Endothelial cell of umbilical vein (primary cell): ENCODE measurements at regions not wholly inside any gene's neighbourhood (a gene's known extent, or its start where the extent isn't known, plus 50 kb on each side); places are given as distances from the start of the nearest gene placed in this dataset.

Source experiments
- BruUV-seq: library from RNA; stranded (reverse); fragments of 400-500 nt; replicated peaks from 2 replicates; lab custom pipeline; 2021; lab: Mats Ljungman, UMichigan
- CTCF ChIA-PET: fragments of 300-600, 350-600 bp; sonication (Branson Sonifier 250); formaldehyde crosslinking; loops from one replicate; lab custom pipeline; 2021; ENCODE audit warnings: antibody characterized with exemption, inconsistent platforms; lab: Charles Lee
- POLR2A ChIA-PET: fragments of 300-600, 350-600 bp; sonication (Branson Sonifier 250); formaldehyde crosslinking; loops from one replicate; lab custom pipeline; 2021; ENCODE audit warnings: antibody characterized with exemption, inconsistent platforms; lab: Charles Lee
- DNase-seq: peaks from one replicate; pipeline ENCODE4 v3.0.0-alpha.2; 2011; ENCODE audit warnings: low read depth, low spot score
- FAIRE-seq: peaks from 2 replicates; lab custom pipeline; 2011; peaks lifted over from hg19 to GRCh38; lab: Jason Lieb, UNC
- H2AFZ ChIP-seq: 2 replicates; pipeline ENCODE4 v1.6.0; 2012; ENCODE audit warnings: low read depth, low read length, control low read depth, inconsistent platforms
- H3K27ac ChIP-seq: 2 replicates; pipeline ENCODE4 v1.5.1; 2011; ENCODE audit warnings: low read depth, mild to moderate bottlenecking, control low read depth, low read length, moderate library complexity; ENCODE audit not compliant: insufficient read depth
- H3K27me3 ChIP-seq, 2 experiments: 2 replicates each; pipeline versions ENCODE4 v1.6.0 to v1.6.1; 2011; ENCODE audit warnings: low read length in 2 of 2, mixed read lengths in 1 of 2; ENCODE audit not compliant: control insufficient read depth in 2 of 2, insufficient read depth in 2 of 2
- H3K36me3 ChIP-seq, 2 experiments: 2 replicates in 1 of 2; 3 replicates in 1 of 2; pipeline ENCODE4 v1.5.1; 2011; ENCODE audit warnings: low read length in 2 of 2, mild to moderate bottlenecking in 1 of 2, moderate library complexity in 1 of 2; ENCODE audit not compliant: control insufficient read depth in 2 of 2, insufficient read depth in 2 of 2; ENCODE audit errors: extremely low read depth in 1 of 2
- H3K4me1 ChIP-seq: 3 replicates; pipeline ENCODE4 v1.5.1; 2011; ENCODE audit warnings: mild to moderate bottlenecking, low read length; ENCODE audit not compliant: control insufficient read depth, insufficient read depth; ENCODE audit errors: extremely low read depth
- H3K4me2 ChIP-seq: 2 replicates; pipeline ENCODE4 v1.6.1; 2011; ENCODE audit warnings: low read length, control low read depth, mixed read lengths; ENCODE audit not compliant: insufficient read depth
- H3K4me3 ChIP-seq, 3 experiments: fragments of 200-600 bp in 1 of 3; sonication (generic), shearing (Covaris generic) in 1 of 3; replicated peaks in 1 of 3; 2 replicates each; pipeline ENCODE4 v1.5.1; 2011 to 2016; ENCODE audit warnings: control low read depth in 3 of 3, low read length in 3 of 3, mild to moderate bottlenecking in 2 of 3, inconsistent platforms in 1 of 3, low read depth in 1 of 3, moderate library complexity in 1 of 3; ENCODE audit not compliant: insufficient read depth in 1 of 3
- H3K79me2 ChIP-seq: 2 replicates; pipeline ENCODE4 v1.6.0; 2012; ENCODE audit warnings: low read length, inconsistent platforms; ENCODE audit not compliant: control insufficient read depth, insufficient read depth
- H3K9ac ChIP-seq: replicated peaks from 2 replicates; pipeline ENCODE3; 2011; ENCODE audit warnings: low read length, control low read depth; ENCODE audit not compliant: insufficient read depth; ENCODE audit errors: extremely low read depth
- H3K9me1 ChIP-seq: replicated peaks from 3 replicates; pipeline ENCODE4 v1.6.0; 2011; ENCODE audit warnings: mild to moderate bottlenecking, low read length; ENCODE audit not compliant: control insufficient read depth, insufficient read depth; ENCODE audit errors: extremely low read depth
- H3K9me3 ChIP-seq: replicated peaks from 2 replicates; pipeline ENCODE4 v1.5.1; 2012; ENCODE audit warnings: low read length, inconsistent platforms; ENCODE audit not compliant: control insufficient read depth, insufficient read depth
- H4K20me1 ChIP-seq: replicated peaks from 2 replicates; pipeline ENCODE3; 2011; ENCODE audit warnings: mild to moderate bottlenecking, low read length; ENCODE audit not compliant: control insufficient read depth, insufficient read depth; ENCODE audit errors: extremely low read depth
- EZH2 ChIP-seq: IDR thresholded peaks from 2 replicates; pipeline ENCODE4 v1.6.1; 2012; ENCODE audit warnings: borderline replicate concordance, low read depth, mild to moderate bottlenecking, moderate library complexity, low read length, inconsistent platforms; ENCODE audit not compliant: severe bottlenecking
- FOS ChIP-seq: IDR thresholded peaks from 2 replicates; pipeline ENCODE4 v1.6.1; 2011; ENCODE audit warnings: mild to moderate bottlenecking, low read length, moderate library complexity, borderline replicate concordance; ENCODE audit not compliant: insufficient read depth
- GATA2 ChIP-seq: IDR thresholded peaks from 2 replicates; pipeline ENCODE4 v1.7.0; 2011; ENCODE audit warnings: low read depth, mild to moderate bottlenecking, moderate library complexity, mixed read lengths, low read length; ENCODE audit not compliant: insufficient read length, insufficient read depth
- JUN ChIP-seq: IDR thresholded peaks from 2 replicates; pipeline ENCODE4 v1.6.1; 2011; ENCODE audit warnings: borderline replicate concordance, low read depth; ENCODE audit not compliant: insufficient read length, insufficient read depth
- MYC ChIP-seq: IDR thresholded peaks from one replicate; pipeline ENCODE4 v1.6.1; 2011; ENCODE audit warnings: mild to moderate bottlenecking, low read depth, low read length
- POLR2A ChIP-seq: IDR thresholded peaks from 2 replicates; pipeline ENCODE4 v1.6.1; 2012; ENCODE audit warnings: low read depth, mild to moderate bottlenecking, control low read depth, low read length
- POLR2AphosphoS5 ChIP-seq: IDR thresholded peaks from 2 replicates; pipeline ENCODE4 v1.6.1; 2012; ENCODE audit warnings: low read depth, mild to moderate bottlenecking, control low read depth, low read length, moderate library complexity; ENCODE audit not compliant: insufficient read depth
- dilution Hi-C: fragments of 300-500 bp; cut with MboI; formaldehyde crosslinking; loops from one replicate; pipeline ENCODE4 v1.15.0; 2019; ENCODE audit warnings: low sequenced_read_pairs; ENCODE audit not compliant: extremely low pct_ligation_motif_present
- intact Hi-C: fragments of 100-400 bp; cut with micrococcal nuclease; formaldehyde crosslinking; loops from one replicate; pipeline ENCODE4 v1.10.0; 2022
- TF ChIP-seq, protein P1 (sequence below): IDR thresholded peaks from 2 replicates; pipeline ENCODE4 v1.6.1; 2011; ENCODE audit not compliant: insufficient read depth, insufficient read length
- TF ChIP-seq, protein P2 (sequence below), 2 donors: IDR thresholded peaks; 1 replicate in 1 of 2; 2 replicates in 1 of 2; pipeline ENCODE4 v1.5.1; 2011; ENCODE audit warnings: low read length in 2 of 2, mild to moderate bottlenecking in 2 of 2, moderate library complexity in 2 of 2, control low read depth in 1 of 2, inconsistent platforms in 1 of 2, low read depth in 1 of 2; ENCODE audit not compliant: insufficient read depth in 1 of 2; ENCODE audit errors: extremely low read depth in 1 of 2

DNA sequence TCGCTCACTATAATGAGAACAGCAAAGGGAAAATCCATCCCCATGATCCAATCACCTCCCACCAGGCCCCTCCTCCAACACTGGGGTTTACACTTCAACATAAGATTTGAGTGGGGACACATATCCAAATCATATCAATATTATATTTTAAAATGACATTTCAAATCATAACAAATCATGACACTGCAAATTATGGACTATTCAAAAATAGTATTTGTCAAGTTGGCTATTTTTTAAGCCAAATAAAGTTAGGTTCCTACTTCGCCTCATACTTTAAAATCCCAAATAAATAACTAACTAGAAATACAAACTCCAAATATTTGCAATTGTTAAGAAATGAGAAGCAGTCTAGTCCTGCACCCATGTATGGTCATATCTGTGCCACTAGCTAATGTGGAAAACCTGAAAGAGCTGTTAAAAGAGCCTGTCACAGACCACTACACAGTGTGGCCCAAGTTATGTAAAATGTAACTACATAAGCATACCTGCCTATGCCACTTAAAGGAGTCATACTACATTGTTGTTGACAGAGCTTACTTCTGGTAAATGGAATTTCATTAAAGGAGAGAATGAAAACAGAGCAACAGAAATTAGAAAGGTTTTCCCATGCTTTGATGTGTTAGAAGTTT lies 334.7 kb upstream of the GULP1 start:
- dilution Hi-C loops = no loop called here
- FAIRE-seq = no peak

More for the DNA sequence above, 334.7 kb upstream of the GULP1 start:
- H3K9me3 ChIP-seq = no peaks in the 10 kb centered on the region
- H3K27ac ChIP-seq = no peak overlapping the region
- DNase-seq = no peak
- H3K27me3 ChIP-seq = no peaks in the 10 kb centered on the region
- no peaks in the 10 kb centered on the region for H3K79me2 ChIP-seq
- CTCF ChIA-PET = no interaction called here
- BruUV-seq = no TSS peak
- TF ChIP-seq JUN = no peak
- TF ChIP-seq, protein P1, sequence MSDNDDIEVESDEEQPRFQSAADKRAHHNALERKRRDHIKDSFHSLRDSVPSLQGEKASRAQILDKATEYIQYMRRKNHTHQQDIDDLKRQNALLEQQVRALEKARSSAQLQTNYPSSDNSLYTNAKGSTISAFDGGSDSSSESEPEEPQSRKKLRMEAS = no peak
- no peak for TF ChIP-seq POLR2A
- TF ChIP-seq MYC = no peak
- no peak for TF ChIP-seq FOS
- no peak for TF ChIP-seq EZH2
- TF ChIP-seq, protein P2, sequence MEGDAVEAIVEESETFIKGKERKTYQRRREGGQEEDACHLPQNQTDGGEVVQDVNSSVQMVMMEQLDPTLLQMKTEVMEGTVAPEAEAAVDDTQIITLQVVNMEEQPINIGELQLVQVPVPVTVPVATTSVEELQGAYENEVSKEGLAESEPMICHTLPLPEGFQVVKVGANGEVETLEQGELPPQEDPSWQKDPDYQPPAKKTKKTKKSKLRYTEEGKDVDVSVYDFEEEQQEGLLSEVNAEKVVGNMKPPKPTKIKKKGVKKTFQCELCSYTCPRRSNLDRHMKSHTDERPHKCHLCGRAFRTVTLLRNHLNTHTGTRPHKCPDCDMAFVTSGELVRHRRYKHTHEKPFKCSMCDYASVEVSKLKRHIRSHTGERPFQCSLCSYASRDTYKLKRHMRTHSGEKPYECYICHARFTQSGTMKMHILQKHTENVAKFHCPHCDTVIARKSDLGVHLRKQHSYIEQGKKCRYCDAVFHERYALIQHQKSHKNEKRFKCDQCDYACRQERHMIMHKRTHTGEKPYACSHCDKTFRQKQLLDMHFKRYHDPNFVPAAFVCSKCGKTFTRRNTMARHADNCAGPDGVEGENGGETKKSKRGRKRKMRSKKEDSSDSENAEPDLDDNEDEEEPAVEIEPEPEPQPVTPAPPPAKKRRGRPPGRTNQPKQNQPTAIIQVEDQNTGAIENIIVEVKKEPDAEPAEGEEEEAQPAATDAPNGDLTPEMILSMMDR (IDR thresholded peaks at IDR 0.05; ENCODE audit: extremely low read depth in 1 of 2, insufficient read depth in 1 of 2, low read depth in 1 of 2, low read length in 2 of 2) = no peak
- no peak for TF ChIP-seq GATA2
- no peak for TF ChIP-seq POLR2AphosphoS5
- peaks cover 5% of the 10 kb centered on the region for H3K4me1 ChIP-seq
- no peak overlapping the region for H3K4me2 ChIP-seq
- no peak overlapping the region for H3K4me3 ChIP-seq
- no peaks in the 10 kb centered on the region for H3K36me3 ChIP-seq
- POLR2A ChIA-PET = no interaction called here
- intact Hi-C loops = no loop called here
- H3K9ac ChIP-seq = no peak overlapping the region
- no peak overlapping the region for H2AFZ ChIP-seq
- no peaks in the 10 kb centered on the region for H3K9me1 ChIP-seq
- H4K20me1 ChIP-seq = no peaks in the 10 kb centered on the region
